T1000 (cell line): ENCODE measurements at regions not wholly inside any gene's neighbourhood (a gene's known extent, or its start where the extent isn't known, plus 50 kb on each side); places are given as distances from the start of the nearest gene placed in this dataset.
A peak's percentile ranks its signal among the peaks of the same experiment; 100 is the strongest.

Experiments used
- DNase-seq: peaks from one replicate; lab custom pipeline; 2025; ENCODE audit warnings: mixed read lengths; lab: John Stamatoyannopoulos, UW

DNA sequence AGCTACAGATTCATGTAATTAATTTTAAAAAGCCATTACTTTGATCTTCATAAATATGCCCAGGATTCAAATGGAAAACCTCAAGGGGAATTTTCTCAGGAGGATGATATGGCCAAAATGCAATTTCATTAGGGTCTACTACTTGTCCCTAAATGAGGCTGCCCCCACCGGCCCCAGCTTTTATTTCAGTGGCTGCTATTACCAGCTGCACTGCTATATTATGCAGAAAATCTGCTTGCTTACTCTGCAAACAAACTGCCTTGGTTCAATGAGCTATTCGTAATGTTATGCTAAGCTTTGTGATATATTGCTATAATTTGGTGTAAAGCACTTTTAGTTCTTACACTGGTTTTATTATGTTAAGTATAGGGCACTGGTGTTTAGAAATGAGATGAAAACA is 137.3 kb upstream of the TMTC4 start:
- no peak for DNase-seq

DNA sequence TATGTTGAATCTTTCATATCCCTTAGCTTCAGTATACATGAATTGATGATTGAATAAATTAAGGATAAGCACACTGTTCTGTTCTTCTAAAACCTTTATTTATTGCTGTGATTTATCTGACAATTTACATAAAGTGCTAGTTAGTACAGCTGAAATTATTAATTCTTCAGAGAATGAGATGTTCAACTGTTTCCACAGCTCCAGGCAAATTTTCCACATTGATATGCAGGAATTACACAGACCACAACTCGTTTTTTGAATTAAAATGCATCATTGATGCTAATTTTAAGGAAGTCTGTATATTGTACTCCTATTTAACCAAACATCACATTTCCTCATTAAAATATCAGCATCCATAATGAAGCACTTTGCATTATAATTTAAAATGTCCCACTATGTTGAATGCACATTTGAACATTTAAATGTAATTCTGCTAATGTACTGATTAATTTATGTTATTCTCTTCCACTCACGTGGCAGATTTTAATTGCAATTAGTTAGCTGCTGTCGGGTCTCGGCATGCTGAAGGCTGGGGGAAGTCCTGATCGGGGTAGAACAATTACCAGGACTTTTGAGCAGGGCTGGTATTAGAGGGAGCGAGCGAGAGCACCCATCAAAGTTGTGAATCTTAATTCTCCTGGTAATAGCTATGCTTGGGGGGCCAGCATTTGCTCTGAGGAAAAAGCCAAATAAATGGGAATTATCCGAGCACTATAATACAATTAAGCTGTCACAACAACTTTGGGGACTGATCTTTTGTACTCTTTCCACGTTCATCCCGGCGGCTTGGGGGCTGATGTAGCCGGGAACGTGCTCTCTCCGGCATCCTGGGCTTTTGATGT is 136.7 kb upstream of the TMTC4 start:
- no peak for DNase-seq

DNA sequence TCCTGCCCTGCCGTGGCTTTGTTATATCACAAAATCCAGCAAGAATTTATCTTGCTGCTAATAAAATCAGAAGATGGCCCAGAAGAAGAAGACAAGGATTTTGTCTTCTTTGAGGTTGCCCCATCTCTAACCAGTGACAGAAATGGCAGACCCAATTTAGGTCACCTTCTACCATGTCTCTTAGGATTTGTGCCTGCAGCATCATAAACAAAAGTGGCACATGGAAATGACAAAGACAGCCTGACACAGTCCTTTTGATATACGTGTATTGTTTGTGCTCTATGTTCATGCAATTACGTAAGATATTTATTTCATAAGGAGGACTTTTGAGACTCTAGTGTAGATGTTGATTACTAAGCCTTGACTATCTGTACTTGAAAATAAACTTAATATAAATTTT is 135.9 kb upstream of the TMTC4 start:
- no peak for DNase-seq

DNA sequence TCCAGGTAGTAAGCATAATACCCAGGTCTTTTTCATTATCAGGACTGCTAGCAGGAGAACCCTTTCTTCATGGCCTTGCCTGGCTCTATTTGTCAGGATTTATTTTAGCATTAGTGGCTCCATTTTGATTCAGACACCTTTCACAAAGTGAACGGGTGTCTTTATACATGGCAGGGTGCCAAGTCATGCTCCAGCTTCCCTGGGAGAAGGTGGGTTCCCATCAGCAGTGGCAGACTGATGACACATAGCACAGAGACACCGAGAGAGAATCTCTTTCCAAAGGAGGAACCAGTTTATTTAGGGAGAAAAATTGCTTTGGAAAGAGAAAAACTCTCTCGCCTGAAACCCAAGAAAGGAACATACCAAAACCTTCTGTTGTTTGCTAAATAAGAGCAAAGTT is 135.3 kb upstream of the TMTC4 start:
- no peak for DNase-seq

DNA sequence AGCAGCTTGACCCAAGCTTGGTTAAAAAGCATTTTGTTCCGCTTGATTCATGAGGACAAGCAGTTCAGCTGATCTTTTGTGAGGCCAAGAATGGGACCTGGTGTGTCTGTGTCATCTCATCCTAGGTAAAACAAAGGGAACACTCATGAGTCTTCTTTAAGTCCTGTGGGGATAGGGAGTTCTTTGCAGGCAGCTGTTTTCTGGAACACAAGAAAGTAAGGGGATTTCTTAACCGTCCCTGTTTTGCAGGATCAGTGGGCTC is 134.5 kb upstream of the TMTC4 start:
- no peak for DNase-seq

DNA sequence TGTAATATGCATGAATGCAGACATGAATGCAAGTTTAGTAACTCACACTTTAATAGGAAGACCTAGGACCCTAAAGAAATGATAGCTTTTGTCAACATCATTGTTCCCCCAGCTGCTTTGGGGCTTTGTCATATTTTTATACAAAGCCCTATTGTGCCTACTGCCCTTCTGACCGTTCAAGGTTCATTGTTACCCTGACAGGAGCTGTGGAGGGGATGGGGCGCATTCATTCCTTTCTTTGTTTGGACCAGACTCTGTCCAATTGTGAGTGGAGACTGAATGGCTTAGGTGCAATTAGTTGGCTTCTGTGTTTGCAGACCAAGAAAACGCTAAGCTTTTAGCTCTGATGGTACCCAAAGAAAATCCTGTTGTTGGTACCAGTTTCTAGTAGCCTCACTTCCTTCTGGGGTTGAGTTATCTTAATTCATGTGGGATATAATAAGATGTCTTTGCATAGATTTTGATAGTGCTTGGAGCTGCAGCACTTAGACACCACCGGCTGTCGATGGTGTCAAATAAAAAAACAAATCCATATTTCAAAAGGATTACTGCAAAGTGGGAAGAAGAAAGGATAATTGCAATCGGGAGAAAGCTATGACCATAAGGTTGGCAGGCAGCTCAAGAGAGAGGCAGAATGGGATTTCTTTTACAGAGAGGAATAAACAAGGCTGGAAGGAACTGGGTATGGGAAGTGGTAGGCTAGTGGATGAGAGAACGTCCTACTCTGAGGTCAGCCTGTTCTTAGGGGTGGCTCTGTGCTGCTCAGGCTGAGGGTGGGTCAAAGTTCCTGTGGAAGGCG is 133.9 kb upstream of the TMTC4 start:
- no peak for DNase-seq

DNA sequence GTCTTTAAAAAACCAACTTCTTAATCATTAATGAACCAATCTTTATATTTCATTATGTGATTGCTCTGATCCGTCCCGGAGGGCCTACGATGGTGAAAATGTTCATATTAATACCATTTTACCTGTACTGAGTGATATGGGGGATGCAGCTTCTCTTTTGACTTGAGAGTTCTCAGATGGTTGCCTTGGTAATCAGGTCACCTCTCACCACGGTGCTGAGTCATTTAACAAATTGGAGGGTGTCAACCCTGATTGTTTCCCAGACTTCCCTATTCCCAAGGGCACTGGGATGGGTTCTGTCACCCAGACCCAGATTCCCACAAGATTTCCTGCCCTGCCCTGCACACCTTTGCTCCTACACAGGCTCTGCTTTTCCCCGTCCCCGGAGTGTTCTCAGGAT is 128.5 kb upstream of the TMTC4 start:
- DNase-seq = no peak

DNA sequence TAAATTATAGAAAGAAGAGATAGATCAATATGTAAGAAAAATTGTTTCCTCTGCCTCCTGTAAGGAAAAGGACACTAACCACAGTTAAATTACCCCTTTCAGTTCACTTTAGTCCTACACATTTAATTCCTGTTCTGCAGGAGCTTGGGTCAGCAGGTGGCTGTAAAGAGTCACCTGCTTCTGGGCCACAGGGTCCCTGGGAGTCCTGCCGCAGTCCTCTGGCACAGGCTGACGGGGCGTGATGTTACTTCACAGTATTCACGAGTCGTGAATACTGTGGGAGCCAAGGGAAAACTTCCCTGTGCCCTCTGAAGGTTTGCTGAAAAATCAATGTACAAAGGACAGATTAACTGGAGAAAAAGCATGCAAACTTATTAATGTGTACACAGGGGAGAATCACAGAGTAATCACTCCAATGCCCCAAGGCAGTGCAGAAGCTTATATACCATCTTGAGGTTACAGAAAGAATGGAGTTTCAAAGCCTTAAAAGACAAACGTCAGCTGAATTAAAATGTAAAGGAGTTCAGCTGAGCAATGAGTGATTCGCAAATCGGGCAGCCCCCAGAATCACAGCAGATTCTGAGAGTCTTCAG is 125.8 kb upstream of the TMTC4 start:
- no peak for DNase-seq

DNA sequence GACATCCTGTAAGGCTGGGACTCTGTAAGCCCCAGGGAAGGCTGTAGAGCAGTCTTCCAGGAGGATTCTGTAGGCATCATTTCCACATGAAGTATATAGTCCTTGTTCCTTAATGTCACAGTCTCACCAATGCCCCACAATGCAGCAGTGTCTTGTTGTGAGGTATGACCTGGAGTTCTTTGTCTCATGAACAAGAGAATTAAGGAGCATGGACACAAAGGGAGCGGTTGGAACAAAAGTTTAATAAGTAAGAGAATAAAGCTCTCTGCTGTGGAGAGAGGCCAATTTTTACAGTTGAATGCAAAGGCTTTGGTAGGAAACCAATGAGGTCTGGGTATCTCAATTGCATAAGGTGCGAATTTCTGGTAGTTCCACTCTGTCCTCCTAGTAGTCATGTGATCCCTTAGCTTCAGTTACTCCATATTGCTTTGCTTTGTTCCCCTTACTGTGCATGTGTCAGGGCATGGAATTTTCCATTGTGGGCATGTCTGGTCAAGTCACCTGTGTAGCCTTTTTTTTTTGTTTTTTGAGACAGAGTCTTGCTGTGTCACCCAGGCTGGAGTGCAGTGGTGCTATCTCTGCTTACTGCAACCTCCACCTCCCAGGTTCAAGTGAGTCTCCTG is 124.3 kb upstream of the TMTC4 start:
- no peak for DNase-seq

DNA sequence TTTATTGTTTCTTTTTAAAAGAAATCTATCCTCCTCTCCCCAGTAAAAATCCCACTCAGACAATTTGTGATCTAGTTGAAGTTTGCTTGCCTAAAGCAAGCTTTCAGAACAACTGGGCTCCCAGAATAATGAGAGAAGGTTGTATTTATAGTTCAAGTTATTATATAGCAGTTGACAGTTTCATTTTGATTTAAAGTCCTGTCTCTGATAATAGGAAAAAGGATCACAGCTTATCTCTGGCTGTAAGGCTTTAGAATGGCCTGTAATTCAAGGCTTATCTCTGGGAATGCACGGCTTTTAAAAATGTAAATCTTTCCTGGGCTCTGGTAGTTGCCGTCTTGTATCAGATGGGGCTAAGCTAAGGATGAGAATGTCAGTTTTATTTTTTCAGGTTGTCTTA is 123.3 kb upstream of the TMTC4 start:
- no peak for DNase-seq

DNA sequence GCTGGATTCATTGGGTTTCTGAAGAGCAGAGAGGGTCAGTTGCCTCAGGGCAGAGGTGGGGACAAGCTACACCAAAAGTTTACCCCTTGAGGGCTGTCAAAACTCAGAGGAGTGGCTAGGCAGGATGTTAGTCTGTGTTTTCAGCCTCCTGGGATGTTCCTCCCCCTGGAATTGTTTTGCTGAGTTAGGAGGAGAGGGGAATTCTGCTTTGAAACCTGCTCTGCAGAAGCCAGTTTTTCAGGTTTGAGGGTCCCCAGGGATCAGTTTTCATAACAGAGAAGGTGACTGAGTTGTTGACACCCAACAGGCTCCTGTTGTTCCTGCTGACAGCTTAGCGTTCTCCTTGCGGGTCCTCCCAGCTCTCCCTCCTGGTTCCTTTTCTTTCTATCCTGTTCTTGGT is 121.9 kb upstream of the TMTC4 start:
- no peak for DNase-seq

DNA sequence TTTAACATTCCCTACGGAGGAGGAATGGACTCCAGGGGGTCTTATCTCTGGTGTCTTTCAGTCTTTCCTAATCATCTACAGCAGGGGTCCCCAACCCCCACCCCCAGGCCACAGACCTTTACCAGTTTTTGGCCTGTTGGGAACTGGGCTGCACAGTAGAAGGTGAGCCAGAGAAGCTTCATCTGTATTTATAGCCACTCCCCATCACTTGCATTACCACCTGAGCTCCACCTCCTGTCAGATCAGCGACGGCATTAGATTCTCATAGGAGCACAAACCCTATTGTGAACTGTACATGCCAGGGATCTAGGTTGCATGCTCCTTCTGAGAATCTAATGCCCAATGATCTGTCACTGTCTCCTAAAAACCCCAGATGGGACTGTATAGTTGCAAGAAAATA is 120.0 kb upstream of the TMTC4 start:
- DNase-seq = no peak

DNA sequence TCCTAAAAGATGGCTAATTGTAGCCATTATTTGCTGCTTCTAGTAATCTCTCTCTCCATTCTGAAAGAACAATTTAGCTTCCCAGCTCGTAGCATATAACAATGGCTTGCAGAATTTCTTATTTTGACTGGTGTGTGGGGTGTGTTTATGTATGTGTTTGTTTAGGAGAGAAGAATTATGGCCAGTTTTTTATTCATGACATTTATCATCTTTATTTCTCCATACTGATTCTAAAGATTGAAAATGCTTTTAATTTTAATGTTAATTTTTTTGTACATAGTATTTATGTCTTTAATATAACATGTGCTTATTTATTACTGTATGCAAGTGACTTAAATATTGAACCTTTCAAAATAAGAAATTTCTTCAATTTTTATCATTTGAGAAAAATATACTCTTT is 115.8 kb upstream of the TMTC4 start:
- no peak for DNase-seq

DNA sequence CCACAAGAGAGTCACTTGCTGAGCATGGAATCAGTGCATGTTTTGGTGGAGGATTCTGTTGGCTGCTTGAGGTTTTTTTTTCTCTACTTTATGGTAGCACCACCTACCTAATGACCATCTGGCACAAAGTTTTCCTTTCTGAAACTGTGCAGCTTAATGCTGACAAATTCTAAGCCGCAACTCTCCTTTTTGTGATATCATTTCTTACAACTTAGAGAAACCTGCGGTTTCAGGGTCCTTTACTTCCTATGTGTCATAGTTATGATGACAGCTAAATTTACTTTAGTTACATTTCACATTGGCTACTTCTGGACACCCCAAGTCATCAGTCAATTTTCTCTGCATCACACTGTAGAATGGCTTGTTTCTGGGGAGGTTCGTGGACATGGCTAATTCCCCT is 115.4 kb upstream of the TMTC4 start:
- DNase-seq = no peak

DNA sequence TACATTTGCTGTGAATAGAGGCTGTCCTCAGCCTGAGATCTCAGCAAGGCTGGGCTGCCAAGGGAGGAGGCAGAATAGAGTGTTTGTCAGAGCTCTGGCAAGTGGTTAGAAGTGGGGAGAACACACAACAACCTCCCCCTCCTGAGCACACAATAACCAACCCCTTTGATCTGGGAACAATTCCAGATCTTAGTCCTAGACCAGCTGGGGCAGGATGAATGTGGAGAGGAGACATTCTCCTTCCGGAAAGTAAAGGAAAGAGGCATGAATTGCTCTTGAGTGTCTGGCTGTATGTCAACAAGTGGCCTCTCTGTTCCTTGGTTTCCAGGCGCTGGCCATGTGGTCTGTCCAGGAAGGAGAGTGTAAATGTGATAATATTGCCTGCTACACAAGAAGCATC is 114.9 kb upstream of the TMTC4 start:
- DNase-seq = no peak

DNA sequence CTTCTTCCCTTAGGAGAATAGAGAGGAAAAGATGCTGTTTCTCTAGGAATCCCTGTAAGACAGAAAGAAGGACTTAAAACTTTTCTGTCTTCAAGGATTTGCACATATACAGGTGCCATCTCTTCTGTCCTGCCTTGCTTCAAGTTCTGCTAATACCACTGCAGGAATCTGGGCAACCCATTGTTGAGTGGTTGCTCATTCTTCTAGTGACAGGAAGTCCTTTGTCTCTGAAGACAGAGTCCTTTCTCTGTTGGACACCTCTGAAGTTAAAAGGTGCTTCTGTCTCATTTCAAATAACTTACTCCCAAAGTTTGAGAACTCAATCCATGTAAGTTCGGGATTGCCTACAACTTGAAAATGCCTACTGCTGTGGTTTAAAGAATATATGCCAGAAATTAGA is 114.4 kb upstream of the TMTC4 start:
- no peak for DNase-seq

DNA sequence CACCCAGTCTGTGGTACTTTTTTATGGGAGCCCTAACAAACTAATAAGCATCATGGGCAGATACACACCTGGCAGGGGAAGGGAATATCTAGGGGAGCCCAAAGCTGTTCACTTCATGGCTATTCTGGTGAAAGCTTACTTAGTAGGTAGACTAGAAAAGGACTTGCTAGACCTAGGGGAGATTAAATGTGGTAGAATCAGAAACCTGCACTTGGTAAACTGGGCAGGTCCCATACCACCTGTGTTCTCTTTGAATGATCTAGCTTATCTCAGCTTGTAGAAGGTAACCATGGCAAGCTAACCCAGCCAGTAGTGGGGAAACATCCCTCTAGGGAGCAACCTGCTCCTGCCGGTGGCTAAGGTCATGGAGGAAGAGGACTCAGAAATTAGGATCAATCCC is 113.9 kb upstream of the TMTC4 start:
- DNase-seq = no peak

DNA sequence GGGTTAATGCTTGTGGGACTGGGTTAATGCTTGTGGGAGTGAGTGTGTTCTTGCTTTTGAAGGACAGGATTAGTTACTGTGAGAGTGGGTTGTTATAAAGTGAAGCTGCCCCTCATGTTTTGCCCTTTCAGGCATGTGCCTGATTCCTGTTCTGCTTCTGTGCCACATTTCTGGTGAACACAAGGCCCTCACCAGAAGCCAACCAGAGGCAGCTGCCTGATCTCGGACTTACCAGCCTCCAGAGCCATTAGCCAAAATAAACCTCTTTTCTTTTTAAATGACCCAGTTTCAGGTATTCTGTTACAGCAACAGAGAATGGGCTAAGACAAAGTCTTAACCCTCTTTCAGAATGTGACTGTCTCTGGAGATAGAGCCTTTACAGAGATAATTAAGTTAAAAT is 113.3 kb upstream of the TMTC4 start:
- no peak for DNase-seq

DNA sequence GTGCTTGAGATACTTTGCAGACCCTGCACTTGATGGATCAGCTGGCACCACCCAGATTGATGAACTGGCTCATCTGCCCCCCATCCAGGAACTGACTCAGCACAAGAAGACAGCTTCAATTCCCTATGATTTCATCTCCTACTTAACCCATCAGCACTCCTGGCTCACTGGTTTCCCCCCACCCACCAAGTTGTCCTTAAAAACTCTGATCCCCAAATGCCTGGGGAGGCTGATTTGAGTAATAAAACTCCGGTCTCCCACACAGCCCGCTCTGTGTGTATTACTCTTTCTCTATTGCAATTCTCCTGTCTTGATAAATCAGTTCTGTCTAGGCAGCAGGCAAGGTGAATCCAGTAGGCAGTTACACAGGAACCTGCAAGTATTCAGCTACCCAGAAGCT is 102.1 kb upstream of the TMTC4 start:
- peak; percentile 19 for DNase-seq

DNA sequence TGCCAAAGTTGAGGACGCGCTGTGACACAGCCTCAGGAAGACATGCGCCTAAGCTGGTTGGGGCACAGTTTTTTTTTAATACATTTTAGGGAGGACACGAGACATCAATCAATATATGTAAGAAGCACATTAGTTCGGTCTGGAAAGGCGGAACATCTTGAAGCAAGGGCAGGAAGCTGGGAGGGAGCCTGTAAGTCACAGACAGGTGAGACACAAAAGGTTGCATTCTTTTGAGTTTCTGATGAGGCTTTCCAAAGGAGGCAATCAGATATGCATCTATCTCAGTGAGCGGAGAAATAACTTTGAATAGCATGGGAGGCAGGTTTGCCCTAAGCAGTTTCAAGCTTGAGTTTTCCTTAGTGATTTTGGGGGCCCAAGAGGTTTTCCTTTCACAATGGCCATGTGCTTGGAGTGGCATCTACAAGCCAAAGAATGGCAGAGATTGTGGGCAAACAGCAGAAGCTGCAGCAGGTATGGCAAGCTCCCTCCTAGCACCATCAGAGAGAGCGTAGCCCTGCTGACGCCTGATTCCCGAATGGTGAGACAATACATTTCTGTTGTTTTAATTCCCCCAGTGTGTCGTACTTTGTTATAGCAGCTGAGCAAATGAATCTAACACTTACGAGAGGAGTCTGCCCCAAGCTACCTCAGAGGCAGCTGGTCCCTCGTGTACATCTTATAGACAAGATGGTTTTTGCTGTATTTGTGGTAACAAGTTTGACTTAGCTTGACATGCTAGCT is 99.5 kb upstream of the TMTC4 start:
- no peak for DNase-seq

DNA sequence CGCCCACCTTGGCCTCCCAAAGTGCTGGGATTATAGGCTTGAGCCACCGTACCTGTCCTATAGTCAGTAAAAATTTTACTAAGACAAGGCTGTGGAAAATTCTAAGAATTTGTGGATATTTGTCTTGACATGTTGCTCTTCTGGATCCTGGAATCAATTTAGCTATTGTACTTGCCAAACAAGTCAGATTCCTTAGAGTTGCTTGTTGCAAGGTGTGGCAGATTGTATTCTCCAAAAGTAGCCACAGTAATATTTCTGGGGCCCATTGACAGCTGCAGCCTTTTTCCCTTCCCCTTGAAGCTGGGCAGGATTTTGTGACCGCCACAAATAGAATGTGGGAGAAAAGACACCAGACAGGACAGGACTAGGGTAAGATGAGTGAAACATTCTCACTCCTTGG is 98.8 kb upstream of the TMTC4 start:
- no peak for DNase-seq

DNA sequence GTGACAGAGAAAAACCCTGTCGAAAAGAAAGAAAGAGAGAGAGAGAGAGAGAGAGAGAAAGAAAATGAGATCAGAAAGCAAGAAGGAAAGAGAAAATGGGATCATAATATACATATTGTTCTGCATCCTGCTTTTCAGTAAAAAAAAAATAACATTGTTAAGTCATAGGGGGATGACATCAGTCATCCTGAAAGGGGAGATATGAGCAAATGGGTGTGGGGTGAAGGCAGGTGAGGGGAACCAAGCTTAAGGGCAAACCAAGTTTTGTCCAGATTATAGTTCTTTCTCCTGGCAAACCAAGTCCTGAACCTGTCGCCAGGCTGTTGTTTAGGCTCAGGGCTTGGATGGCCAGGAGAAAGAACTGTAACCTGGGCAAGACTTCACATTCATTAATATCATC is 92.6 kb upstream of the TMTC4 start:
- no peak for DNase-seq
